Immature natural killer cell (primary cell): ENCODE measurements at regions not wholly inside any gene's neighbourhood (a gene's known extent, or its start where the extent isn't known, plus 50 kb on each side); places are given as distances from the start of the nearest gene placed in this dataset.

Experiments
- DNase-seq, 3 donors: peaks; one replicate each; pipeline ENCODE4 v3.0.0; 2022; ENCODE audit warnings: mixed read lengths in 1 of 3
- H3K27ac Mint-ChIP-seq, 6 donors: one replicate each; pipeline ENCODE4 v1.8.0; 2020; ENCODE audit warnings: mixed read lengths in 6 of 6, mild to moderate bottlenecking in 5 of 6, inconsistent platforms in 4 of 6, moderate library complexity in 3 of 6
- H3K27me3 Mint-ChIP-seq, 3 donors: one replicate each; pipeline ENCODE4 v1.8.0; 2020 to 2021; ENCODE audit warnings: low read depth in 3 of 3, mild to moderate bottlenecking in 3 of 3, mixed read lengths in 3 of 3, moderate library complexity in 3 of 3, inconsistent platforms in 1 of 3
- H3K36me3 Mint-ChIP-seq, 3 donors: one replicate each; pipeline ENCODE4 v1.8.0; 2020; ENCODE audit warnings: mixed read lengths in 3 of 3, inconsistent platforms in 2 of 3, mild to moderate bottlenecking in 2 of 3
- H3K4me1 Mint-ChIP-seq, 2 donors: one replicate each; pipeline ENCODE4 v1.8.0; 2020; ENCODE audit warnings: inconsistent platforms in 2 of 2, mild to moderate bottlenecking in 2 of 2, mixed read lengths in 2 of 2, moderate library complexity in 1 of 2
- H3K4me3 Mint-ChIP-seq, 5 donors: one replicate each; pipeline ENCODE4 v1.8.0; 2020; ENCODE audit warnings: mild to moderate bottlenecking in 5 of 5, mixed read lengths in 5 of 5, inconsistent platforms in 3 of 5, moderate library complexity in 3 of 5
- H3K9me3 Mint-ChIP-seq, 6 donors: one replicate each; pipeline ENCODE4 v1.8.0; 2020; ENCODE audit warnings: mild to moderate bottlenecking in 6 of 6, mixed read lengths in 6 of 6, inconsistent platforms in 4 of 6, moderate library complexity in 3 of 6

DNA sequence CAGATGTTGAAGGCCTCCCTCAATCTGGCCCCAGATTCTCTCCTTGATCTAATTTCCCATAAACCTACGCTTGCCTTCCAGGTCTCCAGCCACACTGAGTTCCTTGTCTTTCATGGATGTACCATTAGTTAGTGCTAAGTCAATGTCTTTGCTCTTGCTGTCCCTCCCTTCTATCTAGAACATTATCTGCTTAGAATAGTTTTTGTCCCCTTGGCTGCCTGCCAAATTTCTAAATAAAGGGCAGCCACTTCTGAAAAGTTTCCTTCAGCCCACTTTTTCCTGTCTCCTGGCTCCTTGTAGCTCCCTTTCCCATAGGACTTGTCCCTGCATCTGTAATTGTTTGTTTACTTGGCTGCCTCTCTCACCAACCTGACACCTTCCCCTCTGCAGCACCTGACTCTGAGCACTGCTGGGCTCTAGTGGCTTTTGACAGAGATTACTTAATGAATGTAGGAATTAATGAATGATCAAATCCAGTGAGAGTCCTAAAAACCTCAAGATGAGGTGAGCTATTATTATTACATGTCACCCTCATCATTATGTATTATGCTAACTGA lies 58.3 kb downstream of the CXCL12 start:
- no peak overlapping the region for H3K4me3 Mint-ChIP-seq
- H3K27ac Mint-ChIP-seq = no peak overlapping the region
- peaks cover 2 to 8% (median 7%) of the 10 kb centered on the region in 3 donors for H3K27me3 Mint-ChIP-seq

DNA sequence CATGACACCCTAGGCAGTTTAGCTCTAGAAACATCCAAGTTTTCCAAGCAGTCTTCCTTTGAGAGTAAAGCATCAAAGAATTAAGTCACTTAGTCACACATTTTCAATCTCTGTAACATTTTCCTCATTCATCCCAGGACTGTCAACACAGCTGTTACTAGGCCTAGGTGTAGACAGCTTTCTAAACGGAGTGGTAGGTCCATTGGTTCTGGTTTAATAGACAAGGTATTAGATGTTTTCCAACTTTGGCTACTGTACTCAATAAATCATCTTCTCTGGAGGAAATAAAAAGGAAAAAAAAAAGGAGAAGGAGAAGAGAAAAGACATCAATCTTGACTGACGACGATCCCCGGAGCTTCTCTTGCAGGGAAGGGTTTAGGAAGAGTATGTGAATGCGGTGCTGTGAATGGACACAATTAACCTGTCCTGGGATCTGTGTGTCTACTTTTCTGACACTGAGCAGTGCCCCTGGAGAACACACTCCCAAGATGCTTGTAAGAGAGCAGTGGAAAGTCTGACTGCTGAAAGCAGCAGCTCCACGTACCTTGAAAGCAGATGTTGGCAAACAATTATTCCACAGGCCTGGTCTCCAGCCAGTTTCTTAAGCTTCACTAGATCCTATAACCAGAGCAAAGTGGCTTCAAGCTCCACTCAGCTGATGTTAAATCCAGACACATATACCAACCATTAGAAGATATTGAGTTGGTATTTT lies 59.1 kb downstream of the CXCL12 start:
- no peaks in the 10 kb centered on the region for H3K4me1 Mint-ChIP-seq
- peaks cover 2 to 8% (median 7%) of the 10 kb centered on the region in 3 donors for H3K27me3 Mint-ChIP-seq
- no peak for DNase-seq
- no peak overlapping the region for H3K4me3 Mint-ChIP-seq
- no peaks in the 10 kb centered on the region for H3K36me3 Mint-ChIP-seq
- no peak overlapping the region for H3K27ac Mint-ChIP-seq
- H3K9me3 Mint-ChIP-seq = no peaks in the 10 kb centered on the region

More for the DNA sequence above, 58.3 kb downstream of the CXCL12 start:
- H3K36me3 Mint-ChIP-seq = no peaks in the 10 kb centered on the region
- DNase-seq = no peak
- no peaks in the 10 kb centered on the region for H3K9me3 Mint-ChIP-seq
- H3K4me1 Mint-ChIP-seq = no peaks in the 10 kb centered on the region

- Mint-ChIP-seq H3K4me3 (no peak overlapping the region), H3K27me3 (peaks cover 2 to 8% (median 7%) of the 10 kb centered on the region in 3 donors), H3K4me1 (no peaks in the 10 kb centered on the region), H3K9me3 (no peaks in the 10 kb centered on the region), H3K27ac (no peak overlapping the region), H3K36me3 (peaks cover 0 to 3% (median 0%) of the 10 kb centered on the region in 3 donors)
- no peak for DNase-seq
Observed at GRCh38 chr10:44325157-44325556, 59.7 kb downstream of the CXCL12 start.

- Mint-ChIP-seq H3K4me3 (no peak overlapping the region), H3K27me3 (peaks cover 2 to 13% (median 7%) of the 10 kb centered on the region in 3 donors), H3K36me3 (peaks cover 0 to 5% (median 0%) of the 10 kb centered on the region in 3 donors), H3K9me3 (no peaks in the 10 kb centered on the region), H3K27ac (no peak overlapping the region), H3K4me1 (no peaks in the 10 kb centered on the region)
- no peak for DNase-seq
Observed at GRCh38 chr10:44323838-44324237, 61.1 kb downstream of the CXCL12 start.

DNA sequence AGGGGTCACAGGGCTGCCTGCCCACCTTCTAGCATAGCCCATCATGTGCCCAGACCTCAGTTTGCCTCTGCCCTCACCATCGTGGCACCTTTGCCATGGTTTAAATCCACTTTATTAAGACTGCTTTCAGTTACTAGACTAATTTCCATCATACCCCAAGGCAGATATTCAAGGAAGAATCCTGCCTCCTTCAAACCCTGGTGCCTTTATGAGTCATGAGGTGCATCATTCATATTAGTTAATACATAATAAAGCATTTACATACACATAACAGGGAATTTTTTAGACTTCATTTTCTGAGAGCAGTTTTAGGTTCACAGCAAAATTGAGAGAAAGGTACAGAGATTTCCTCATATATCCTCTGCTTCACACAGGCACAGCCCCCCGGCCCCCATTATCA lies 62.8 kb downstream of the CXCL12 start:
- Mint-ChIP-seq H3K27me3 (peaks cover 2 to 10% (median 7%) of the 10 kb centered on the region in 3 donors), H3K9me3 (no peaks in the 10 kb centered on the region), H3K27ac (no peak overlapping the region), H3K4me3 (no peak overlapping the region), H3K4me1 (peaks cover 0 to 2% of the 10 kb centered on the region in 2 donors), H3K36me3 (peaks cover 0 to 7% (median 0%) of the 10 kb centered on the region in 3 donors)
- DNase-seq = no peak

DNA sequence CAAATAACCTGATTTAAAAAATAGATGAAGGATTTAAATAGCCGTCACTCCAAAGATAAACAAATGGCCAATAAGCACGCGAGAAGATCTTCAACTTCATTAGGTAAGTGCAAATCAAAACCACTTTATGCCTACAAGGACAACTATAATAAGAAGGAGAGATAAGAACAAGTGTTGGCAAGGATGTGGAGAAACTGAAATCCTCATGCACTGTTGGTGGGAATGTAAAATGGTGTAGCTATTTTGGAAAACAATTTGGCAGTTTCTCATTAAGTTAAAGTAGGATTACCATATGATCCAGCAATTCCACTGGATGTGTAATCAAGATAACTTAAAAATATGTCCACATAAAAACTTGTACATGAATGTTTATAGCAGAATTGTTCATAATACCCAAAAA lies 64.1 kb downstream of the CXCL12 start:
- Mint-ChIP-seq H3K27me3 (peaks cover 2 to 10% (median 8%) of the 10 kb centered on the region in 3 donors), H3K4me1 (peaks cover 0 to 5% of the 10 kb centered on the region in 2 donors), H3K27ac (no peak overlapping the region), H3K9me3 (no peaks in the 10 kb centered on the region), H3K36me3 (peaks cover 0 to 7% (median 0%) of the 10 kb centered on the region in 3 donors), H3K4me3 (no peak overlapping the region)
- DNase-seq = no peak

DNA sequence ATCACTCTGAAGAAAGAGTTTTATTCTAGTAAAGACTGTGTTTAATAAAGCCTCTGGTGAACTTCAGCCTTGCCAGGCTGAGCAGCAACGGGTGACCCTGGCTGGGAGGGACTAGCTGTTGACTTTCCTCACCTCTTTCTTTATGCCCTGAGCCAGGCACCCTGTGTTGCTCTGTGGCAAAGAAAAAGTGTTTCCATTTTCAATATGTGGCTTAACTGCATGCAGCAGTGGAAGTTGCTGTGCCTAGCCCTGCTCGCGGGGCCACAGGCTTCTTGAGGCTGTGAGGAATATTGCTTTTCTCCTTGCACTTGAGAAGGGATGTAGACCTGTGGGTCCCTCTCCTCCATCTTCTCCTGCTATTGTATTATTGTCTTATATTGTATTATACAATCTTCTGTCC lies 67.0 kb downstream of the CXCL12 start:
- DNase-seq = no peak
- peaks cover 0 to 5% (median 4%) of the 10 kb centered on the region in 3 donors for H3K27me3 Mint-ChIP-seq
- H3K4me3 Mint-ChIP-seq = no peak overlapping the region
- H3K27ac Mint-ChIP-seq = no peak overlapping the region
- H3K4me1 Mint-ChIP-seq = peaks cover 0 to 5% of the 10 kb centered on the region in 2 donors
- H3K9me3 Mint-ChIP-seq = no peaks in the 10 kb centered on the region
- peaks cover 0 to 7% (median 0%) of the 10 kb centered on the region in 3 donors for H3K36me3 Mint-ChIP-seq

DNA sequence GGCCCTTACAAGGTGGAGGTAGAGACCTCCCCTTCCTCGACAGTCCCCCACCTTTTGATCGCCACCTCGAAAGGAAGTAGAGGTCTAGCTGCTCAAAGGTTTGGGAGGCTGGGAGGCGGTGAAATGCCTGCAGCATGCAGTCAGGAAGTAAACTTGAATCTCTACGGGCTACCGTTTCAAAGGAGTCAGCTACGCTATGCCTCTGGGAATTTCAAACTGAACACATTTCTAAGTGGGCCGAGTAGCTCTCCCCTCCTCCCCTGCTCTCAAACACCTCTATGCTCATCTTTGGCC lies 68.0 kb downstream of the CXCL12 start:
- H3K4me3 Mint-ChIP-seq = no peak overlapping the region
- peaks cover 2 to 12% of the 10 kb centered on the region in 2 donors for H3K4me1 Mint-ChIP-seq
- no peak overlapping the region for H3K27ac Mint-ChIP-seq
- DNase-seq = no peak
- H3K36me3 Mint-ChIP-seq = peaks cover 0 to 7% (median 0%) of the 10 kb centered on the region in 3 donors
- H3K9me3 Mint-ChIP-seq = no peaks in the 10 kb centered on the region
- peaks cover 0 to 5% (median 3%) of the 10 kb centered on the region in 3 donors for H3K27me3 Mint-ChIP-seq

DNA sequence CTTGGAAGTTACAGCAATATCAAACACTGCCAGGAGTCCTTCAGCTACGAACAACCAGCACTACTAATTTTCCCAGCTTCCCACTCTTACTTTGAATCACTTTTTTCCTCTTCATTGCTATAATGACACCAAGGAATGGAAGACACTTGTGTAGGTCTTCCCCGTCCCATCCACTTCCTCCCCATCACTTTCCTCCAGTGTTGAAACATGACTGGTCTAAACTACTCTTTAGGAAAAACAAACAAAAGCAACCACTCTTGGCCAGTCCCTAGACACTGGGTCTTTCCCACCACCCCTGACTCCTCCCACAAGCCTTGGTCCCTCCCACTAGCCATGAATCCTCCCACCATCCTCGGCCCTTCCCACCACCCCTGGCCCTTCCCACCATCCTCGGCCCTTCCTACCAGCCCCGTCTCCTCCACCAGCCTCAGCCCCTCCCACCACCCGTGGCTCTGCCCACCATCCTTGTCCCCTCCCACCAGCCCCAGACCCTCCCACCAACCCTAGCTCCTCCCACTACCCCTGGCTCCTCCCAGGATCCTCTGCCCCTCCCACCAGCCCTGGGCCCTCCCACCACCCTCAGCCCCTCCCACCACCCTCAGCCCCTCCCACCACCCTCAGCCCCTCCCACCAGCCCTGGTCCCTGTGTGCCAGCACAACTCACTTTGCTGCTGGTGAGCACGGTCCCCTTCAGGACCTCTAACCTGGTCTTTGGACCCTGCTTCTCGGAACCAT lies 68.5 kb downstream of the CXCL12 start:
- no peaks in the 10 kb centered on the region for H3K9me3 Mint-ChIP-seq
- H3K4me1 Mint-ChIP-seq = peaks cover 7 to 17% of the 10 kb centered on the region in 2 donors
- peak overlapping the region in 2 of 6 donors; percentile 51 to 71 for H3K27ac Mint-ChIP-seq
- H3K4me3 Mint-ChIP-seq = no peak overlapping the region
- H3K27me3 Mint-ChIP-seq = peaks cover 3 to 6% (median 4%) of the 10 kb centered on the region in 3 donors
- peaks cover 0 to 7% (median 0%) of the 10 kb centered on the region in 3 donors for H3K36me3 Mint-ChIP-seq
- DNase-seq = peak; percentile 27 to 37 (median 34)

DNA sequence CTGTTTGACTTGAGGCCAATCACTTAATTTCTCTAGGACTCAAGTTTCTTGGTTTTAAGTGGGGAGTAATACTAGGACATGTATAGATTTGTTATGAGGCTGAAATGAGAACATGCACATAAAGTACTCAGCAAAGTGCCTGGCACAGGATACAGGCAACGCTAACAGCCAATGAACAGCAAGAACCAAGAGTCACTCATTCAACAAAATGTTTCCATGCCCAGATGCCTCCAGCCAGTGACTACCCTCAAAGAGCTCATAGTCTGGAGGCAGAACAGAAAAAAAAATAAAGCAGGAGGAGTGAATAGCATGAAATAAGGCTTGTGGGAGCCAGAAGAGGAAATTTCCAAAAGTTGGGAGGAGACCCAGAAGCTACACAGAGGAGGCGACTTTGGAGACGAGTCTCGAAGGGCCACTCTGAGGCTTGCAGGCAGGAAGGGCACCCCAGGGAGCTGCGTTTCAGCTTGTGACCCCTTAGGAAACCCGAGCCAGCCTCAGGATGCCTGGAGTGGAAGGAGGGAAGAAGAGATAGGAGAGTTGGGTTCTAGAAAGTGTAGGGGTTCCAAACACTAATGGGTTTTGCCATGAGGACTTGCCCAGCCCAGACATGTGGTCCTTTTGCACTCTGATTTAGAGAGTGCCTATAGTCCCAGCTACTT lies 70.0 kb downstream of the CXCL12 start:
- Mint-ChIP-seq H3K9me3 (no peaks in the 10 kb centered on the region), H3K4me3 (no peak overlapping the region), H3K4me1 (peaks cover 17 to 29% of the 10 kb centered on the region in 2 donors), H3K36me3 (peaks cover 0 to 4% (median 0%) of the 10 kb centered on the region in 3 donors), H3K27me3 (peaks cover 12 to 17% (median 16%) of the 10 kb centered on the region in 3 donors), H3K27ac (peak overlapping the region in 1 of 6 donors; percentile 4)
- no peak for DNase-seq

- peaks cover 22 to 39% of the 10 kb centered on the region in 2 donors for H3K4me1 Mint-ChIP-seq
- H3K27me3 Mint-ChIP-seq = peaks cover 11 to 19% (median 12%) of the 10 kb centered on the region in 3 donors
- no peaks in the 10 kb centered on the region for H3K9me3 Mint-ChIP-seq
- H3K4me3 Mint-ChIP-seq = no peak overlapping the region
- no peak overlapping the region for H3K27ac Mint-ChIP-seq
- DNase-seq = no peak
- peaks cover 0 to 1% (median 0%) of the 10 kb centered on the region in 3 donors for H3K36me3 Mint-ChIP-seq
Observed at GRCh38 chr10:44313761-44314165, 71.1 kb downstream of the CXCL12 start.

- Mint-ChIP-seq H3K4me3 (peak overlapping the region in 3 of 5 donors; percentile 30 to 82 (median 49)), H3K4me1 (peaks cover 28 to 49% of the 10 kb centered on the region in 2 donors), H3K36me3 (no peaks in the 10 kb centered on the region), H3K27ac (peak overlapping the region in 3 of 6 donors; percentile 26 to 94 (median 30)), H3K27me3 (peaks cover 11 to 19% (median 12%) of the 10 kb centered on the region in 3 donors), H3K9me3 (no peaks in the 10 kb centered on the region)
- no peak for DNase-seq
Observed at GRCh38 chr10:44312401-44312800, 72.5 kb downstream of the CXCL12 start.

DNA sequence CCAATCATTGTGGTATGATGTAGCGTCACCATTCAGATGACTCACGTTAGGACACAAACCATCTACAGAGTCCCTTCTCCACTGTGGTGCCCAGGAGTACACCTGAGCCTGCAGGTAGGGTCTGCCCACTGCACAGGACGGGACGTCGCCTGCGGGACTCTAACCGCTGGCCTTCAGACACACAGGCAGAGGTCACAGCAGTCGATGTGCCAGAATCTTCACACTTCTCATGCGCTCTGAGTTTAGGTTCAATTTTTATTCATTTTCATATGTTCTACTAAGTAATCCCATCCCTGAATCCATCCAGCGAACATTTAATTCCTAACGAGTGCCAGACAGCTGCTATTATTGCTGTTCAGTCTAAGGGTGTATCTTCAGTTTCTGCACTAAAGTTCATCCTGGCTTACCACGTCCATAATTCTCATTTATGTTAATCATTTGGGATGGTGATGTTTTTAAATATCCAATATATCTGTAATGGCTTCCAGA lies 73.3 kb downstream of the CXCL12 start:
- no peaks in the 10 kb centered on the region for H3K36me3 Mint-ChIP-seq
- H3K27ac Mint-ChIP-seq = peak overlapping the region; percentile 90 to 99 (median 94)

More for the DNA sequence above, 73.3 kb downstream of the CXCL12 start:
- DNase-seq = no peak
- no peaks in the 10 kb centered on the region for H3K9me3 Mint-ChIP-seq
- peak overlapping the region; percentile 76 to 84 (median 78) for H3K4me3 Mint-ChIP-seq
- peaks cover 33 to 52% of the 10 kb centered on the region in 2 donors for H3K4me1 Mint-ChIP-seq
- H3K27me3 Mint-ChIP-seq = peaks cover 11 to 19% (median 12%) of the 10 kb centered on the region in 3 donors
